Progenitor cell of endocrine pancreas (in vitro differentiated cells): ENCODE measurements at regions not wholly inside any gene's neighbourhood (a gene's known extent, or its start where the extent isn't known, plus 50 kb on each side); places are given as distances from the start of the nearest gene placed in this dataset.

ENCODE experiments used
- DNase-seq: peaks from one replicate; pipeline ENCODE4 v3.0.0; 2021; ENCODE audit warnings: low spot score; ENCODE audit not compliant: unreplicated experiment
- H3K27ac Mint-ChIP-seq: 2 replicates; pipeline ENCODE4 v1.8.0; 2021; ENCODE audit warnings: mild to moderate bottlenecking, moderate library complexity, mixed read lengths
- H3K27me3 Mint-ChIP-seq: 2 replicates; pipeline ENCODE4 v1.8.0; 2021; ENCODE audit warnings: mixed read lengths
- H3K36me3 Mint-ChIP-seq: 2 replicates; pipeline ENCODE4 v1.8.0; 2022; ENCODE audit warnings: mixed read lengths; ENCODE audit not compliant: insufficient read depth
- H3K4me1 Mint-ChIP-seq: 2 replicates; pipeline ENCODE4 v1.8.0; 2021; ENCODE audit warnings: low read depth, mixed read lengths
- H3K4me3 Mint-ChIP-seq: 2 replicates; pipeline ENCODE4 v1.8.0; 2021; ENCODE audit warnings: low read depth, mild to moderate bottlenecking, moderate library complexity, mixed read lengths
- H3K9me3 Mint-ChIP-seq: 2 replicates; pipeline ENCODE4 v1.8.0; 2021; ENCODE audit warnings: low read depth, mixed read lengths
- CTCF ChIP-seq: fragments of 200-600 bp; sonication (generic); IDR thresholded peaks from one replicate; pipeline ENCODE4 v1.5.0; 2021; ENCODE audit warnings: antibody characterized with exemption, mild to moderate bottlenecking; ENCODE audit not compliant: unreplicated experiment

- DNase-seq, result no peak
- H3K27me3 Mint-ChIP-seq, result no peaks in the 10 kb centered on the region
- H3K9me3 Mint-ChIP-seq, result no peaks in the 10 kb centered on the region
- peaks cover 5% of the 10 kb centered on the region for H3K4me1 Mint-ChIP-seq
- TF ChIP-seq CTCF, result no peak
- H3K36me3 Mint-ChIP-seq, result no peaks in the 10 kb centered on the region
- no peak overlapping the region for H3K27ac Mint-ChIP-seq
- H3K4me3 Mint-ChIP-seq, result no peak overlapping the region
Measured at GRCh38 chr9:23934291-23934906, 108.4 kb upstream of the ELAVL2 start.

DNA sequence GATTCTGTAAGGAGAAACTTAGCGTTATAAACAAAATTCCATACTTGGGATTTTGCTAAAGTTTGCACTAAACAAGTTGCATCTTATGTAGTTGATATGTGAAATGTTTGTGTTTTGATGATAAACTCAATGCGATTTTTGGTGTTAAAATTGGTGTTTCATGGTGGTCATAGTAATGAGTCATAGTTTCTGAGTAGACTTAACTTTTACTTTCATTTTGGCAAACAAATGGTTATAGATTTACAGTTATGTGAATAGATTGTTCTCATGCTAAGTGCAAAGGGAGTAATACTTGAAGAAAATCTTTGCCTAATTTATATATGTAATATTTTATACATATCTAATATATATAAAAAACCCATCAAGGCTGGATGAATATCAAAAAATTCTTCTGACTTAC lies 107.3 kb upstream of the ELAVL2 start:
- H3K4me1 Mint-ChIP-seq, result peaks cover 5% of the 10 kb centered on the region
- no peaks in the 10 kb centered on the region for H3K9me3 Mint-ChIP-seq
- H3K27ac Mint-ChIP-seq, result no peak overlapping the region
- H3K36me3 Mint-ChIP-seq, result no peaks in the 10 kb centered on the region
- no peak overlapping the region for H3K4me3 Mint-ChIP-seq
- no peak for DNase-seq
- no peaks in the 10 kb centered on the region for H3K27me3 Mint-ChIP-seq
- no peak for TF ChIP-seq CTCF

DNA sequence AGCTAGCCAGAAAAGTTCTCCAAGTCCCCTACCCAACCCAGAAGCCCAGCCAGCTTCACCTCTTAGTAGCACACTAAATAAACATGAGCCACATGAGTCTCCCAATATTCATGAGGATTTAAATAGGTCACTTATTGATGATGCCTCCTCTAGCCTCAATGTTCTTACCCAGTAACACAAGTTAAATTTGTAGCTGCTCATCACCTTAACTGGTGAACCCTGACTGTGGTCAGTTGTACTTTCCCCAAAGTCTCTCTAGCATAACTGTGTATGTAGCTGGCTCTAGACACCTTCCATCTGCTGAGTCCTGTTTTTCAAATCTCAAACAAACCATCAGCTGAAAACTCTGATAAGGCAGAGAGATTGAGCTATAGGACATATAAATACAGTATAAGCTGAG lies 100.3 kb upstream of the ELAVL2 start:
- Mint-ChIP-seq H3K27ac (no peak overlapping the region), H3K36me3 (no peaks in the 10 kb centered on the region), H3K9me3 (no peaks in the 10 kb centered on the region), H3K4me1 (no peaks in the 10 kb centered on the region), H3K4me3 (no peak overlapping the region), H3K27me3 (no peaks in the 10 kb centered on the region)
- DNase-seq, result no peak
- TF ChIP-seq CTCF, result no peak

DNA sequence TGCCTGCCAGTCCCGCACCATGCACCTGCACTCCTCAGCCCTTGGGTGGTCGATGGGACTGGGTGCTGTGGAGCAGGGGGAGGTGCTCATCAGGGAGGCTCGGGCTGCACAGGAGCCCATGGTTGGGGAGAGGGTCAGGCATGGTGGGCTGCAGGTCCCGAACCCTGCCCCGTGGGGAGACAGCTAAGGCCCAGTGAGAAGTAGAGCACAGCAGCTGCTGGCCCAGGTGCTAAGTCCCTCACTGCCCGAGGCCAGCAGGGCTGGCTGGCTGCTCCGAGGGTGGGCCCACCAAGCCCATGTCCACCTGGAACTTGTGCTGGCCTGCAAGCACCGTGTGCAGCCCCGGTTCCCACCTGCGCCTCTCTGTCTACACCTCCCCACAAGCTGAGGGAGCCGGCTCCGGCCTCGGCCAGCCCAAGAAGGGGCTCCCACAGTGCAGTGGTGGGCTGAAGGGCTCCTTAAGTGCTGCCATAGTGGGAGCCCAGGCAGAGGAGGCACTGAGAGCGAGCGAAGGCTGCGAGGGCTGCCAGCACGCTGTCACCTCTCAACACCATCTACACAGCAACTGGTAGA lies 88.5 kb upstream of the ELAVL2 start:
- TF ChIP-seq CTCF, result no peak
- no peaks in the 10 kb centered on the region for H3K4me1 Mint-ChIP-seq
- no peak overlapping the region for H3K4me3 Mint-ChIP-seq
- no peaks in the 10 kb centered on the region for H3K9me3 Mint-ChIP-seq
- no peak for DNase-seq
- no peaks in the 10 kb centered on the region for H3K27me3 Mint-ChIP-seq
- no peaks in the 10 kb centered on the region for H3K36me3 Mint-ChIP-seq
- H3K27ac Mint-ChIP-seq, result no peak overlapping the region

- no peak for TF ChIP-seq CTCF
- Mint-ChIP-seq H3K27me3 (no peaks in the 10 kb centered on the region), H3K4me1 (no peaks in the 10 kb centered on the region), H3K36me3 (no peaks in the 10 kb centered on the region), H3K27ac (no peak overlapping the region), H3K9me3 (peaks cover 4% of the 10 kb centered on the region), H3K4me3 (no peak overlapping the region)
- no peak for DNase-seq
Measured at GRCh38 chr9:23907343-23907742, 81.3 kb upstream of the ELAVL2 start.
